ENCODE measurements at regions not wholly inside any gene's neighbourhood (a gene's known extent, or its start where the extent isn't known, plus 50 kb on each side); places are given as distances from the start of the nearest gene placed in this dataset.

DNA sequence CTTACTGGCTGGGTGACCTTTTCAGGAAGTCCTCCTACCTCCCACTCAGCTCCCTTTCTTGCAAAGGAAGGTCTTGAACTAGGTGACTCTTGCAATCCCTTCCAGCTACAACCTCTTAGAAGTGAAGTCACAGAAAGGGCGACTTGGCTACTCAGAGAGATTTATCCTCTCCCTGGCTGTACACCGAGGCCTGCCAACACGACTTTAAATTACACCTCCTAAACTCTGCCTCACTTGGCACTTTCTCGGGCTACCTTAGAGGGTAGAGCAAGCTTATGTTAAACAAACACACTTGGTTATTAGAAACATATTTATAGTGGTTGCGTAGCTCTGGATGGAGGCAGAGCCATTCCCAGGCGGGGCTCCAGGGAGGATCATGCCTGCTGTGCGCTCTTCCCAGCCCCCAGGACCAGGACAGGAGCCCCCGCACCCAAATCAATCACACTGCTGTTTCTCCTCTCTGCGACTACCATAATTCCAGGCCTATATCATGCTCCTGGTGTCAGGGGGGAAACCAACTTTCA is 358.4 kb downstream of the BUD13 start:
- TF ChIP-seq HNF4G (IDR thresholded peaks at IDR 0.05) = no peak
- TF ChIP-seq, protein P1, sequence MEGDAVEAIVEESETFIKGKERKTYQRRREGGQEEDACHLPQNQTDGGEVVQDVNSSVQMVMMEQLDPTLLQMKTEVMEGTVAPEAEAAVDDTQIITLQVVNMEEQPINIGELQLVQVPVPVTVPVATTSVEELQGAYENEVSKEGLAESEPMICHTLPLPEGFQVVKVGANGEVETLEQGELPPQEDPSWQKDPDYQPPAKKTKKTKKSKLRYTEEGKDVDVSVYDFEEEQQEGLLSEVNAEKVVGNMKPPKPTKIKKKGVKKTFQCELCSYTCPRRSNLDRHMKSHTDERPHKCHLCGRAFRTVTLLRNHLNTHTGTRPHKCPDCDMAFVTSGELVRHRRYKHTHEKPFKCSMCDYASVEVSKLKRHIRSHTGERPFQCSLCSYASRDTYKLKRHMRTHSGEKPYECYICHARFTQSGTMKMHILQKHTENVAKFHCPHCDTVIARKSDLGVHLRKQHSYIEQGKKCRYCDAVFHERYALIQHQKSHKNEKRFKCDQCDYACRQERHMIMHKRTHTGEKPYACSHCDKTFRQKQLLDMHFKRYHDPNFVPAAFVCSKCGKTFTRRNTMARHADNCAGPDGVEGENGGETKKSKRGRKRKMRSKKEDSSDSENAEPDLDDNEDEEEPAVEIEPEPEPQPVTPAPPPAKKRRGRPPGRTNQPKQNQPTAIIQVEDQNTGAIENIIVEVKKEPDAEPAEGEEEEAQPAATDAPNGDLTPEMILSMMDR (IDR thresholded peaks at IDR 0.05; ENCODE audit: low read depth, low read length, missing input control) = no peak
- no peak for TF ChIP-seq TAF1 (conservative IDR thresholded peaks at IDR 0.05)
- TF ChIP-seq, protein P2, sequence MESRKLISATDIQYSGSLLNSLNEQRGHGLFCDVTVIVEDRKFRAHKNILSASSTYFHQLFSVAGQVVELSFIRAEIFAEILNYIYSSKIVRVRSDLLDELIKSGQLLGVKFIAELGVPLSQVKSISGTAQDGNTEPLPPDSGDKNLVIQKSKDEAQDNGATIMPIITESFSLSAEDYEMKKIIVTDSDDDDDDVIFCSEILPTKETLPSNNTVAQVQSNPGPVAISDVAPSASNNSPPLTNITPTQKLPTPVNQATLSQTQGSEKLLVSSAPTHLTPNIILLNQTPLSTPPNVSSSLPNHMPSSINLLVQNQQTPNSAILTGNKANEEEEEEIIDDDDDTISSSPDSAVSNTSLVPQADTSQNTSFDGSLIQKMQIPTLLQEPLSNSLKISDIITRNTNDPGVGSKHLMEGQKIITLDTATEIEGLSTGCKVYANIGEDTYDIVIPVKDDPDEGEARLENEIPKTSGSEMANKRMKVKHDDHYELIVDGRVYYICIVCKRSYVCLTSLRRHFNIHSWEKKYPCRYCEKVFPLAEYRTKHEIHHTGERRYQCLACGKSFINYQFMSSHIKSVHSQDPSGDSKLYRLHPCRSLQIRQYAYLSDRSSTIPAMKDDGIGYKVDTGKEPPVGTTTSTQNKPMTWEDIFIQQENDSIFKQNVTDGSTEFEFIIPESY (IDR thresholded peaks at IDR 0.05) = no peak
- no peak for TF ChIP-seq FOXA1 (IDR thresholded peaks at IDR 0.05)
- no peak for TF ChIP-seq GABPA (IDR thresholded peaks at IDR 0.05 in 1 of 2, conservative IDR thresholded peaks at IDR 0.05 in 1 of 2)
- TF ChIP-seq RAD21 (IDR thresholded peaks at IDR 0.05) = no peak
